Stimulated activated naive B cell treated with anti-CD40 and anti-IgM and Interleukin-4, amounts not matched to agents 10 μg/mL and 1 μg/mL and 100 μg/mL, for 72 hours (primary cell): ENCODE measurements at regions not wholly inside any gene's neighbourhood (a gene's known extent, or its start where the extent isn't known, plus 50 kb on each side); places are given as distances from the start of the nearest gene placed in this dataset.

Experiments
- ATAC-seq, 2 donors: fragments of 150-1000 bp; cut with Tn5 transposase; replicated peaks; 2 replicates each; pipeline ENCODE4 v1.10.0; 2021; ENCODE audit warnings: moderate library complexity in 1 of 2
- DNase-seq: peaks from one replicate; pipeline ENCODE4 v3.0.0; 2021
- H3K27ac Mint-ChIP-seq: one replicate; pipeline ENCODE4 v1.8.0; 2022; ENCODE audit warnings: mild to moderate bottlenecking, mixed read lengths
- H3K27me3 Mint-ChIP-seq, 2 donors: one replicate each; pipeline ENCODE4 v1.8.0; 2022; ENCODE audit warnings: mixed read lengths in 2 of 2
- H3K36me3 Mint-ChIP-seq, 2 donors: one replicate each; pipeline ENCODE4 v1.8.0; 2022; ENCODE audit warnings: mixed read lengths in 2 of 2, mild to moderate bottlenecking in 1 of 2
- H3K4me1 Mint-ChIP-seq, 2 donors: one replicate each; pipeline ENCODE4 v1.8.0; 2022; ENCODE audit warnings: mixed read lengths in 2 of 2, mild to moderate bottlenecking in 1 of 2
- H3K4me3 Mint-ChIP-seq, 2 donors: one replicate each; pipeline ENCODE4 v1.8.0; 2022; ENCODE audit warnings: mild to moderate bottlenecking in 2 of 2, mixed read lengths in 2 of 2, moderate library complexity in 1 of 2
- H3K9me3 Mint-ChIP-seq, 2 donors: one replicate each; pipeline ENCODE4 v1.8.0; 2022; ENCODE audit warnings: mixed read lengths in 2 of 2, mild to moderate bottlenecking in 1 of 2

- Mint-ChIP-seq H3K27ac (peak overlapping the region; percentile 31), H3K36me3 (no peaks in the 10 kb centered on the region), H3K27me3 (peaks cover 13 to 23% of the 10 kb centered on the region in 2 donors), H3K4me1 (peaks cover 2 to 9% of the 10 kb centered on the region in 2 donors), H3K9me3 (no peaks in the 10 kb centered on the region), H3K4me3 (no peak overlapping the region)
- ATAC-seq (no peak), DNase-seq (no peak)
Measured at GRCh38 chr18:32553640-32554365, 83.1 kb upstream of the GAREM1 start.

GRCh38 chr18:32553174-32553573 is 82.5 kb upstream of the GAREM1 start:
- no peak for ATAC-seq
- no peak overlapping the region for H3K27ac Mint-ChIP-seq

GRCh38 chr18:32552421-32553030 is 81.8 kb upstream of the GAREM1 start:
- no peaks in the 10 kb centered on the region for H3K9me3 Mint-ChIP-seq
- ATAC-seq = peak; percentile 81 to 90
- H3K4me1 Mint-ChIP-seq = peaks cover 2 to 9% of the 10 kb centered on the region in 2 donors

More at GRCh38 chr18:32553174-32553573, 82.5 kb upstream of the GAREM1 start:
- Mint-ChIP-seq H3K27me3 (peaks cover 13 to 23% of the 10 kb centered on the region in 2 donors), H3K4me1 (peaks cover 2 to 9% of the 10 kb centered on the region in 2 donors), H3K4me3 (no peak overlapping the region), H3K36me3 (no peaks in the 10 kb centered on the region), H3K9me3 (no peaks in the 10 kb centered on the region)
- no peak for DNase-seq

GRCh38 chr18:32550963-32551362 is 80.3 kb upstream of the GAREM1 start:
- Mint-ChIP-seq H3K9me3 (no peaks in the 10 kb centered on the region), H3K27ac (no peak overlapping the region), H3K4me1 (peaks cover 2 to 9% of the 10 kb centered on the region in 2 donors), H3K27me3 (peaks cover 9 to 24% of the 10 kb centered on the region in 2 donors), H3K36me3 (no peaks in the 10 kb centered on the region), H3K4me3 (no peak overlapping the region)
- no peak for DNase-seq
- no peak for ATAC-seq

More at GRCh38 chr18:32552421-32553030, 81.8 kb upstream of the GAREM1 start:
- Mint-ChIP-seq H3K4me3 (no peak overlapping the region), H3K27ac (no peak overlapping the region), H3K36me3 (no peaks in the 10 kb centered on the region), H3K27me3 (peaks cover 13 to 23% of the 10 kb centered on the region in 2 donors)
- DNase-seq = peak; percentile 28

- peaks cover 8 to 18% of the 10 kb centered on the region in 2 donors for H3K27me3 Mint-ChIP-seq
- no peaks in the 10 kb centered on the region for H3K9me3 Mint-ChIP-seq
- ATAC-seq (peak; percentile 74 to 76), DNase-seq (no peak)
- peaks cover 2 to 9% of the 10 kb centered on the region in 2 donors for H3K4me1 Mint-ChIP-seq
- H3K4me3 Mint-ChIP-seq = no peak overlapping the region
- H3K36me3 Mint-ChIP-seq = no peaks in the 10 kb centered on the region
- H3K27ac Mint-ChIP-seq = no peak overlapping the region
Measured at GRCh38 chr18:32549248-32550110, 78.8 kb upstream of the GAREM1 start.

GRCh38 chr18:32548688-32549087 is 78.0 kb upstream of the GAREM1 start:
- H3K9me3 Mint-ChIP-seq = no peaks in the 10 kb centered on the region
- no peak for ATAC-seq
- H3K4me1 Mint-ChIP-seq = peaks cover 2 to 9% of the 10 kb centered on the region in 2 donors
- no peak for DNase-seq
- no peak overlapping the region for H3K4me3 Mint-ChIP-seq
- H3K27ac Mint-ChIP-seq = no peak overlapping the region
- peaks cover 8 to 17% of the 10 kb centered on the region in 2 donors for H3K27me3 Mint-ChIP-seq
- H3K36me3 Mint-ChIP-seq = no peaks in the 10 kb centered on the region

GRCh38 chr18:32545631-32546030 is 74.9 kb upstream of the GAREM1 start:
- Mint-ChIP-seq H3K4me3 (no peak overlapping the region), H3K27ac (no peak overlapping the region), H3K36me3 (no peaks in the 10 kb centered on the region), H3K9me3 (no peaks in the 10 kb centered on the region), H3K4me1 (no peaks in the 10 kb centered on the region), H3K27me3 (peaks cover 12% of the 10 kb centered on the region in 2 donors)
- ATAC-seq = no peak
- no peak for DNase-seq

GRCh38 chr18:32544088-32544487 is 73.4 kb upstream of the GAREM1 start:
- ATAC-seq (no peak), DNase-seq (no peak)
- H3K9me3 Mint-ChIP-seq = no peaks in the 10 kb centered on the region
- peaks cover 12% of the 10 kb centered on the region in 2 donors for H3K27me3 Mint-ChIP-seq
- no peaks in the 10 kb centered on the region for H3K36me3 Mint-ChIP-seq
- no peaks in the 10 kb centered on the region for H3K4me1 Mint-ChIP-seq
- H3K27ac Mint-ChIP-seq = no peak overlapping the region
- H3K4me3 Mint-ChIP-seq = no peak overlapping the region

GRCh38 chr18:32542221-32542798 is 71.6 kb upstream of the GAREM1 start:
- Mint-ChIP-seq H3K4me1 (no peaks in the 10 kb centered on the region), H3K27me3 (peaks cover 12% of the 10 kb centered on the region in 2 donors), H3K36me3 (no peaks in the 10 kb centered on the region), H3K9me3 (no peaks in the 10 kb centered on the region), H3K27ac (no peak overlapping the region), H3K4me3 (no peak overlapping the region)
- ATAC-seq = no peak
- DNase-seq = no peak

GRCh38 chr18:32530947-32531651 is 60.4 kb upstream of the GAREM1 start:
- DNase-seq (no peak), ATAC-seq (peak; percentile 73 to 79)
- H3K4me3 Mint-ChIP-seq = no peak overlapping the region
- H3K27me3 Mint-ChIP-seq = peaks cover 5 to 9% of the 10 kb centered on the region in 2 donors
- H3K27ac Mint-ChIP-seq = no peak overlapping the region
- H3K4me1 Mint-ChIP-seq = no peaks in the 10 kb centered on the region
- no peaks in the 10 kb centered on the region for H3K9me3 Mint-ChIP-seq
- H3K36me3 Mint-ChIP-seq = no peaks in the 10 kb centered on the region

GRCh38 chr18:32529722-32530420 is 59.2 kb upstream of the GAREM1 start:
- H3K4me3 Mint-ChIP-seq = no peak overlapping the region
- no peak overlapping the region for H3K27ac Mint-ChIP-seq
- no peaks in the 10 kb centered on the region for H3K36me3 Mint-ChIP-seq
- peaks cover 0 to 11% of the 10 kb centered on the region in 2 donors for H3K27me3 Mint-ChIP-seq
- no peaks in the 10 kb centered on the region for H3K9me3 Mint-ChIP-seq
- DNase-seq = no peak
- H3K4me1 Mint-ChIP-seq = no peaks in the 10 kb centered on the region
- ATAC-seq = no peak

- peaks cover 0 to 2% of the 10 kb centered on the region in 2 donors for H3K4me1 Mint-ChIP-seq
- no peak overlapping the region for H3K4me3 Mint-ChIP-seq
- DNase-seq = no peak
- no peak for ATAC-seq
- H3K9me3 Mint-ChIP-seq = no peaks in the 10 kb centered on the region
- H3K27ac Mint-ChIP-seq = no peak overlapping the region
- H3K36me3 Mint-ChIP-seq = no peaks in the 10 kb centered on the region
- peaks cover 10 to 15% of the 10 kb centered on the region in 2 donors for H3K27me3 Mint-ChIP-seq
Measured at GRCh38 chr18:32520771-32521170, 50.1 kb upstream of the GAREM1 start.
